GM19023 (cell line): ENCODE measurements at regions not wholly inside any gene's neighbourhood (a gene's known extent, or its start where the extent isn't known, plus 50 kb on each side); places are given as distances from the start of the nearest gene placed in this dataset.

ENCODE experiments used
- ATAC-seq: cut with Tn5 transposase; IDR thresholded peaks from one replicate; pipeline ENCODE4 v1.9.1; 2021; ENCODE audit warnings: mild to moderate bottlenecking, moderate library complexity; ENCODE audit not compliant: unreplicated experiment

- no peak for ATAC-seq
These were observed 698.4 kb downstream of the TBC1D22A start for GRCh38 chr22:47460861-47461260.

DNA sequence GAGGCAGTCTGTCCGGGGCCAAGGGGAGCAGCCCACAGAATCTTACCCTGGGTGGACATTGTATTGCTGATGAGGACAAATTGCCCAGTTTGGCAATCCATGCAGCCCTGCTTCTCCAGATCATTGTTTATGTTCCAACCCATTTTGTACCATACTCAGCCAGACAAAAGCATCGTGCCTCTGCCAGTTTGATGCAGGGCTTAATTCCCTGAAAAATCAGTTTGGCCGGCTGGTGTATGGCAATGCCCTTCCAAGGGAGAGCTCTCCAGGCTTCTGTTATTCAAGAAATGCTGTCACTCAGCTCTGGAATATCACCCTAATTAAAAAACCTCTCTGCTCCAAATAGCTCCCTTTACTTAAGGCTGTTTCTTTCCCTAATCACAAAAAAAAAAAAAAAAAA is 697.7 kb downstream of the TBC1D22A start:
- no peak for ATAC-seq

GRCh38 chr22:47458348-47458747 is 695.9 kb downstream of the TBC1D22A start:
- ATAC-seq = no peak

- ATAC-seq = no peak
These were observed 695.3 kb downstream of the TBC1D22A start for GRCh38 chr22:47457509-47458300.

- no peak for ATAC-seq
These were observed 694.6 kb downstream of the TBC1D22A start for GRCh38 chr22:47457021-47457420.

GRCh38 chr22:47456031-47456430 is 693.6 kb downstream of the TBC1D22A start:
- ATAC-seq = no peak

- ATAC-seq = no peak
These were observed 690.6 kb downstream of the TBC1D22A start for GRCh38 chr22:47453049-47453448.

DNA sequence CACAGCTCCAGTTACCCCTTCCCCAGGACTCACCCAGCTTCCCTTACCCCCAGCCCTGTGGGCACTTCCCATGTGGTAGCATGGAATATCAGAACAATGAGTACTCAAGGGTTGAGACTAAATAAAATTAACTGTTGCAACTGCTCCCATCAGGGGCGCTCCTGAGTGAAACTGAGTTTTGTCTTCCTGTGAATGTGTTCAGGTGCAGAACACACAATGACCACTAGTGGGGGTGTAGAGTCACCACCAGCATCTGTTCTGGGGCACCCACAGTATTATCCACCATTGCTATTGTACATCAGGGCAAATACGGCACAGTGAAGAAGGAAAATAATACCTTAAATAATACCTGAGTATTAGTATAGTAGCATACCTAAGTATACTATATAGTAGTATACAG is 689.7 kb downstream of the TBC1D22A start:
- ATAC-seq = no peak

DNA sequence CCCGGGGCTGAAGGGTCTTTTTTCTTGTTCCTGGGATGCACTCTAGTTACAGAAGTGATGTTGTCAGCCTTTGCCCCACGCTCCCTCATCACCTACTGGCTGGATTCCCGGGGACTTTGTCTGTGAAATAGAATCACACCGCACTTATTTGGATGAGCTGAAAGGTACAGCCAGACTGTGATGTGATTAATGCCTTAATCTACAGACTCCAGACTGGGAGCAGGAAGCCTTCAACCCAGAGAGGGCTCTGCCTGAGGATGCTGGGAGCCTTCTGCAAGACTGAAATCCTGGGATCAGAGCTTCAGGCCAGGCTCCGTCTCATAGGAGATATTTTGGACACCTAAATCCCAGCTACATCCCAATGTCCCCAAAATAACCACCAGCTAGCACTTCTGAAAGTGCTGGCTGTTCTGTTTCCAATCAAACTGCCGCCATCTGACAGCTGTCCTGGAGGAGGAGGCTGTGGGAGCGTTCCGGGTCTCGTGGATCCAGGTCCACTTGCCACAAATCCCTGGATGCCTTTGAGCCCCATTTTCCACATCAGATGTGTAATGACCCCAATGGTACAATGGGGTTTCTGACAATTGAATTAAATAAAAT is 688.5 kb downstream of the TBC1D22A start:
- no peak for ATAC-seq

DNA sequence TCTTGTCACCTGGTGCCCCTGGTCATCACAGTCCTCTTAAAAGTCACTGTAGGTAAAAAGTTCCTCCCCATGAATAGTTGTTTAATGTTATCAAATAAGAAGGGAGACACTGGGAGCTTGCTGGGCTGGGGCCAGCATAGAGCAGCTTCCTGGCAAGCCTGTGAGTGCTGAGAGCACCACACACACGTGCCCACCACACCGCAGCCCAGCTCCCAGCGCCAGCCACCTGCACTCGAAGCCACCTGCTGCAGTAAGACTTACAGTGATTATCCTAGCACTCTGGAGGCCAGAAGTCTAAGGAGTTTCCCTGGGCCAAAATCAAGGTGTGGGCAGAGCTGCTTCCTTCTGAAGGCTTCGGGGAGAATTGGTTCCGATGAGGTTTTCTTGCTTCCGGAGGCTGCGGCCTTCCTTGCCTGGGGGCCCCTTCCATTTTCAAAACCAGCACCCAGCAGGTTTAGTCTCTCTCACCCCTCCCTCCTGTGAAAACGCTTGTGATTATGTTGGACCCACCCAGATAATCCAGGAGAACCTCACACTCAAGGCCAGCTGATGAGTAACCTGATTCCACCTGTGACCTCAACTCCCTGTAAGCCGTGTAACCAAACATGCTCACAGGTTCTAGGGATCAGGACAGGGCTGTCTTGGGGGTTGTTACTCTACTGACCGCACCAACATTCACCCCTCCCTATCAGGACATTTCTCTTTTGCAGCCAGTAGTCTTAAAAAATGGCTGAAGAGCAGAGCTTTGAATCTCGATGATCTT is 687.2 kb downstream of the TBC1D22A start:
- ATAC-seq = no peak

- ATAC-seq = no peak
These were observed 686.1 kb downstream of the TBC1D22A start for GRCh38 chr22:47448231-47449223.

GRCh38 chr22:47446821-47447810 is 684.7 kb downstream of the TBC1D22A start:
- no peak for ATAC-seq

GRCh38 chr22:47446331-47446730 is 683.9 kb downstream of the TBC1D22A start:
- ATAC-seq = no peak

DNA sequence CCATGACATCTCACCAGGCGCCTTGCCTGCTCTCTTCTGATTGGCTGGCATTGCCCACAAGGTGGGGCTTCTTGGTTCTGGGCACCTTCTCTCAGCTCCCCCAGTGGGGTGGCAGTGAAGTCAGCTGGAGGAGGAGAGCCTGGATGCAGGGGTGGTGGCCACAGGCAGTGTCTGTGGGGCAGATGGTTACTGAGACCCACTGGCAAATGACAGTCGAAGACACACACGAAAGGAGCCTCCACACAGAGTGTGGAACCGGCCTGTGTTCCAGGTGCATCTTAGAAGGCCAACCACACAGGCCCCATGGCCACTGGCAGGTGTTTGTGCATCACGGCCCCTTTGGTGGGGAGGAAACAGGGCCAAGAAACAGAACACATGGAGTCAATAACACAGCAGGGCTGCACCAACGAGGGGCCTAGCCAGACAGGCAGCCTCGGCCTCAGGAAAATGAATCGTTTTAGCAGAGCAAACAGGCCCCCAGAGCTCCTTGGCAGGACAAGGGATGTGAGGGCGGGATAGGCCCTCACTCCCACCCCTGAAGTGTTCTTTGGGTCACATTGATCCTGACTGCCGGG is 683.4 kb downstream of the TBC1D22A start:
- ATAC-seq = no peak

- no peak for ATAC-seq
These were observed 682.8 kb downstream of the TBC1D22A start for GRCh38 chr22:47445212-47445611.

- ATAC-seq = no peak
These were observed 682.3 kb downstream of the TBC1D22A start for GRCh38 chr22:47444746-47445065.

GRCh38 chr22:47443836-47444745 is 681.6 kb downstream of the TBC1D22A start:
- ATAC-seq = no peak

DNA sequence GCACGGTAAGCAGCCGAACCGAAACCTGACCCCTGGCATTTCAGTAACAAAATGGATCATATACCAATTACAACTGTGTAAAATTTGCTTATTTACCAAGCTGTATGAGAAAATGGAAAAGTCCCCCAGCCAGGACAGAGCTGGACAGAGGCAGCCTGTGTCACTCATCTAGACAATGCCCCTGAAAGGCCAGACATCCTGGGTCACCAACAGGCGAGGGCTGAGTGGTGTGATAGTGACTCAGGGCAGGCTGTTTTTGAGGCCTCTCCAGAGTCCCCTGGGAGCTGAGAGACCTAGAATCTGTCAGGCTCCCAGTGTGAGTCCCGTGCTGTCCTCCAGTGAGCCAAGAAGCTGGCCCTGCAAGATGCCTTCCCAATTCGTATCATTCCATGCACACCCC is 680.4 kb downstream of the TBC1D22A start:
- ATAC-seq = no peak
